Caco-2 (cell line): ENCODE measurements at regions not wholly inside any gene's neighbourhood (a gene's known extent, or its start where the extent isn't known, plus 50 kb on each side); places are given as distances from the start of the nearest gene placed in this dataset.
"Not testable (repeated sequence)": the region's sequence is repeated elsewhere in the genome, so short reads cannot be mapped to it uniquely, and the experiment has no call there.

Experiments
- BruUV-seq: library from RNA; stranded (reverse); fragments of 400-500 nt; replicated peaks from 2 replicates; lab custom pipeline; 2021; lab: Mats Ljungman, UMichigan
- CTCF ChIA-PET: fragments of 300-600 bp; sonication (Branson Sonifier 250); formaldehyde crosslinking; loops from one replicate; lab custom pipeline; 2022; ENCODE audit warnings: antibody characterized with exemption; lab: Charles Lee
- POLR2A ChIA-PET: fragments of 300-600 bp; sonication (Branson Sonifier 250); formaldehyde crosslinking; loops from one replicate; lab custom pipeline; 2022; ENCODE audit warnings: antibody characterized with exemption; lab: Charles Lee
- DNase-seq, 2 experiments: peaks; one replicate each; pipeline versions ENCODE4 v3.0.0 to v3.0.0-alpha.2; 2020 to 2022
- H3K27me3 ChIP-seq: replicated peaks from 2 replicates; pipeline ENCODE4 v1.6.0; 2011; ENCODE audit warnings: low read length; ENCODE audit not compliant: control insufficient read depth, insufficient read depth
- H3K36me3 ChIP-seq: 2 replicates; pipeline ENCODE4 v1.5.1; 2011; ENCODE audit warnings: low read length; ENCODE audit not compliant: control insufficient read depth, insufficient read depth
- H3K4me1 ChIP-seq: fragments of 250-450 bp; sonication (Bioruptor Pico); 2 replicates; pipeline ENCODE4 v1.5.1; 2020; ENCODE audit warnings: mild to moderate bottlenecking
- H3K4me3 ChIP-seq: 2 replicates; pipeline ENCODE4 v1.5.1; 2011; ENCODE audit warnings: low read depth, mild to moderate bottlenecking, control low read depth, low read length
- H3K9me3 ChIP-seq: fragments of 250-450 bp; sonication (Bioruptor Pico); 2 replicates; pipeline ENCODE4 v1.5.1; 2020; ENCODE audit warnings: mild to moderate bottlenecking, moderate library complexity
- H3K27ac Mint-ChIP-seq: one replicate; pipeline ENCODE4 v1.8.0; 2022; ENCODE audit warnings: mixed read lengths; ENCODE audit not compliant: unreplicated experiment
- H3K27me3 Mint-ChIP-seq: one replicate; pipeline ENCODE4 v1.8.0; 2022; ENCODE audit warnings: mixed read lengths; ENCODE audit not compliant: insufficient read depth, unreplicated experiment
- H3K36me3 Mint-ChIP-seq: one replicate; pipeline ENCODE4 v1.8.0; 2022; ENCODE audit warnings: mild to moderate bottlenecking, mixed read lengths; ENCODE audit not compliant: insufficient read depth, unreplicated experiment
- H3K4me1 Mint-ChIP-seq: one replicate; pipeline ENCODE4 v1.8.0; 2022; ENCODE audit warnings: low read depth, mixed read lengths; ENCODE audit not compliant: unreplicated experiment
- H3K4me3 Mint-ChIP-seq: one replicate; pipeline ENCODE4 v1.8.0; 2022; ENCODE audit warnings: mild to moderate bottlenecking, moderate library complexity, mixed read lengths; ENCODE audit not compliant: unreplicated experiment
- H3K9me3 Mint-ChIP-seq: one replicate; pipeline ENCODE4 v1.8.0; 2022; ENCODE audit warnings: mixed read lengths; ENCODE audit not compliant: unreplicated experiment
- intact Hi-C: fragments of 100-400 bp; cut with micrococcal nuclease; formaldehyde crosslinking; loops from one replicate; pipeline ENCODE4 v1.10.0; 2022; ENCODE audit not compliant: unreplicated experiment
- TF ChIP-seq, protein P1 (sequence below), 2 experiments: fragments of 200-600 bp in 1 of 2; IDR thresholded peaks; 1 replicate in 1 of 2; 2 replicates in 1 of 2; pipeline versions ENCODE4 v1.5.1 to v1.8.0; 2011 to 2022; ENCODE audit warnings: antibody characterized with exemption in 1 of 2, control low read depth in 1 of 2, inconsistent platforms in 1 of 2, low read depth in 1 of 2, low read length in 1 of 2, mild to moderate bottlenecking in 1 of 2, moderate library complexity in 1 of 2; ENCODE audit not compliant: insufficient read depth in 1 of 2, severe bottlenecking in 1 of 2, unreplicated experiment in 1 of 2

DNA sequence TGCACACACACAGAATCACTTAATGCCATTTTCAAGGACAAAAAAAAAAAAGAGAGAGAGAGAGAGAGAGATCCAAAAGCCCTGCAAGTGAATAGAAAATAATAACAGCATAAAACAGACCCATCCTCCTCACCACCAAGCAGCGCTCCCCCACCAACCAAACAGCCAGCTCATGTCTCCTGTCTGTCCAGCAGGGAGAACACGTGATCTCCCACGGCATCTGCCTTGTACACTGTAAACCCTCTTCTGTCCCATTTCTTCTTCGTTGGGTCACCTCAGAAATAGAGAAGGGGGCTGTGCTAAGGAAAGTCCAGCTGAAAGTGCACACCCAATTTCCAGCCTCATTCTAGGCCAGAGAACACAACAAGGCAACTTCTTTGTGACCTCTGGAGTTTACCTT is 222.5 kb downstream of the EXOC5 start:
- TF ChIP-seq, protein P1, sequence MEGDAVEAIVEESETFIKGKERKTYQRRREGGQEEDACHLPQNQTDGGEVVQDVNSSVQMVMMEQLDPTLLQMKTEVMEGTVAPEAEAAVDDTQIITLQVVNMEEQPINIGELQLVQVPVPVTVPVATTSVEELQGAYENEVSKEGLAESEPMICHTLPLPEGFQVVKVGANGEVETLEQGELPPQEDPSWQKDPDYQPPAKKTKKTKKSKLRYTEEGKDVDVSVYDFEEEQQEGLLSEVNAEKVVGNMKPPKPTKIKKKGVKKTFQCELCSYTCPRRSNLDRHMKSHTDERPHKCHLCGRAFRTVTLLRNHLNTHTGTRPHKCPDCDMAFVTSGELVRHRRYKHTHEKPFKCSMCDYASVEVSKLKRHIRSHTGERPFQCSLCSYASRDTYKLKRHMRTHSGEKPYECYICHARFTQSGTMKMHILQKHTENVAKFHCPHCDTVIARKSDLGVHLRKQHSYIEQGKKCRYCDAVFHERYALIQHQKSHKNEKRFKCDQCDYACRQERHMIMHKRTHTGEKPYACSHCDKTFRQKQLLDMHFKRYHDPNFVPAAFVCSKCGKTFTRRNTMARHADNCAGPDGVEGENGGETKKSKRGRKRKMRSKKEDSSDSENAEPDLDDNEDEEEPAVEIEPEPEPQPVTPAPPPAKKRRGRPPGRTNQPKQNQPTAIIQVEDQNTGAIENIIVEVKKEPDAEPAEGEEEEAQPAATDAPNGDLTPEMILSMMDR (IDR thresholded peaks at IDR 0.05; ENCODE audit: insufficient read depth in 1 of 2, low read depth in 1 of 2, low read length in 1 of 2, severe bottlenecking in 1 of 2, unreplicated experiment in 1 of 2) = no peak
- BruUV-seq = no TSS peak
- no peaks in the 10 kb centered on the region for H3K4me1 Mint-ChIP-seq
- no peak overlapping the region for H3K4me3 Mint-ChIP-seq
- no peak for DNase-seq
- H3K4me3 ChIP-seq = no peak overlapping the region
- ChIA-PET CTCF (interaction anchor here (0.7 kb wide), 1 partner anchor 337 kb away, joined by 4 read pairs; no protein-coding TSS in a partner anchor), POLR2A (no interaction called here)
- no peaks in the 10 kb centered on the region for H3K4me1 ChIP-seq
- H3K27ac Mint-ChIP-seq = no peak overlapping the region
- peaks cover under 1% of the 10 kb centered on the region for H3K9me3 Mint-ChIP-seq
- no peaks in the 10 kb centered on the region for H3K36me3 ChIP-seq
- intact Hi-C loops = no loop called here
- no peaks in the 10 kb centered on the region for H3K9me3 ChIP-seq
- H3K27me3 Mint-ChIP-seq = peaks cover 15% of the 10 kb centered on the region
- no peaks in the 10 kb centered on the region for H3K36me3 Mint-ChIP-seq
- no peaks in the 10 kb centered on the region for H3K27me3 ChIP-seq

DNA sequence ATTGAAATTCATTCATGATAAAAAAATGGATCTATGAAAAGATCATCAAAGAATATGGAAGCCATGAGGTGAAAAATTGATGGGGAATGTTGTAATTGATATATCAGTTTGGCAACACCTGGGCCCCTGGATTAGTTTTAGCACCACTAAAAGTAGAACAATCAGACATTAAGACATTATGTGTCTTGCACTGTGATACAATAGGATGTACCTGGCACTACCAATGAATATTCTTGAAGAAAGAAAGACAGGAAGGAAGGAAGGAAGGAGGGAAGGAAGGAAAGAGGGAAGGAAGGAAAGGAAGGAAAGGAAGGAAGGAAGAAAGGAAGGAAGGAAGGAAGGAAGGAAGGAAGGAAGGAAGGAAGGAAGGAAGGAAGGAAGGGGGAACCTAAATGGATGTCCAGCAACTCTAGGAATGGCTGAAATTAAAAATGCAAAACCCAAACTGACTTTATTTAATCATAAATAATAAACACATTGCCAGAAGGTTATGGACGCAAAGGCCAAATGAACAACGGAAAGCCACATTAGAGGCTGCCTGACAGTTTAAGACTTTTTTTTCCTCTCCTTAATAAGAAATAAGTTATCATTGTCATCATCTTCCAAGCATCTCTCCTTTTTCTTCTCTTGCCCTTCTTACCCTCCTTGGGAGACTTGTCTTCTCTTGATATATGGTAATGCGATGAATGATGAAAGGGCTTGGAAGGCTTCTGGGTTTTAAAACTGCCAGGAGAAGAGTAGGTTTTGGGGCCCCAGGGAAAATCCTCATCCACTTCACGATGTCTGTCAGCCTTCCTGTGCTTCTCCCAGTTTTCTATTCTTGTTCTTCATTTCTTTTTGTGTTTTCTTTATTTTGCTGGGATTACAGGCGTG is 224.4 kb downstream of the EXOC5 start:
- DNase-seq, H3K9me3 Mint-ChIP-seq, intact Hi-C loops, H3K36me3 Mint-ChIP-seq, POLR2A ChIA-PET, H3K36me3 ChIP-seq, H3K27me3 ChIP-seq, H3K4me3 ChIP-seq, H3K4me1 Mint-ChIP-seq, H3K27ac Mint-ChIP-seq, H3K4me3 Mint-ChIP-seq, H3K9me3 ChIP-seq, H3K27me3 Mint-ChIP-seq, BruUV-seq, CTCF ChIA-PET, H3K4me1 ChIP-seq: not testable (repeated sequence)

DNA sequence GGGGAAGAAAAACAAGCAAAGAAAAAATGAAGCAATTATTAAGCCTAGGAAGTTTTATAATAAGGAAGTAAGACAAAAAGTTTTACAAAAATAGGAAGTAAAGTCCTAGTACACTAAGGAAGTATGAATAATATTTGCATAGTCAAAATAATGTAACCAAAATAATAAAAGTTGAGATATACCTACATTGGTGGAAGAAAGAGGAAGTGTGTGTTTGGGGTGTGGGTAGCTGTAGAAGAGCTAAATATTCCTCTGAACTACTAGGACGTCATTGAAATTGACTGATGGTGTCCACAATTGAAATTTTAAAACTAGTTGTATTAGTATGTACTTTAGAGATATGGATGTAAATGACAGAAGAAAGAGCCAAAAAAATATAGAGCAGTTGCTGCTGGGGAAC is 228.4 kb upstream of the OTX2 start:
- Histone ChIP-seq H3K27me3 (no peaks in the 10 kb centered on the region), H3K9me3 (no peaks in the 10 kb centered on the region), H3K36me3 (no peaks in the 10 kb centered on the region), H3K4me1 (no peaks in the 10 kb centered on the region), H3K4me3 (no peak overlapping the region)
- TF ChIP-seq, protein P1 (IDR thresholded peaks at IDR 0.05; ENCODE audit: insufficient read depth in 1 of 2, low read depth in 1 of 2, low read length in 1 of 2, severe bottlenecking in 1 of 2, unreplicated experiment in 1 of 2) = no peak
- intact Hi-C loops = no loop called here
- DNase-seq = no peak
- CTCF ChIA-PET = no interaction called here
- Mint-ChIP-seq H3K4me1 (no peaks in the 10 kb centered on the region), H3K9me3 (no peaks in the 10 kb centered on the region), H3K4me3 (no peak overlapping the region), H3K36me3 (no peaks in the 10 kb centered on the region), H3K27me3 (peaks cover 14% of the 10 kb centered on the region), H3K27ac (no peak overlapping the region)
- BruUV-seq = no TSS peak
- POLR2A ChIA-PET = no interaction called here
